Rectal smooth muscle tissue (tissue), 1 donor: ENCODE measurements at regions not wholly inside any gene's neighbourhood (a gene's known extent, or its start where the extent isn't known, plus 50 kb on each side); places are given as distances from the start of the nearest gene placed in this dataset.

Experiments
- H3K27ac ChIP-seq: one replicate; pipeline ENCODE4 v1.7.0; 2013; ENCODE audit warnings: low read depth, low read length, inconsistent platforms
- H3K27me3 ChIP-seq: one replicate; pipeline ENCODE4 v1.7.0; 2013; ENCODE audit warnings: low read length; ENCODE audit not compliant: control insufficient read depth, insufficient read depth
- H3K36me3 ChIP-seq: one replicate; pipeline ENCODE4 v1.7.0; 2013; ENCODE audit warnings: low read length; ENCODE audit not compliant: control insufficient read depth, insufficient read depth
- H3K4me1 ChIP-seq: one replicate; pipeline ENCODE4 v1.7.0; 2013; ENCODE audit warnings: low read length; ENCODE audit not compliant: control insufficient read depth, insufficient read depth
- H3K4me3 ChIP-seq: one replicate; pipeline ENCODE4 v1.7.0; 2013; ENCODE audit warnings: low read length
- H3K9ac ChIP-seq: one replicate; pipeline ENCODE4 v1.7.0; 2013; ENCODE audit warnings: low read length

DNA sequence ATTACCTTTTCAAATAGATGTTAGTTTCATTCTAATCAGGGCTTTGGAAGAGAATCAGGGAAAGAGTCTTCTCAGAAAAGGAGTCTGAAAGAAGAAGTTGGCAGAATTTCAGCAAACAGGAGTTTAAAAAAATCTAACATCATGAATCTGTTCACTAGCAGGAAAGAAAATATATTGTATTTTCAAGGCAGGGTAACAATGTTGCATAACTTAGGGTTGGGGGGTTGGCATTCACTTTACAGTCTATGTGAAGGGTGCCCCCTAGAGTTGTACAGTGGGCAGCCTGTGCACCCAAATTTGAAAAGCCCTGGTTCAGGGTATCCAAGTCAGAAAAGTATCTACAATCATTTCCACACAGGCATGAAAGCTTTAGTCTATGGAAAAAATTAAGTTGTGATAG is 348.4 kb upstream of the SLC30A5 start:
- Histone ChIP-seq H3K27me3 (no peaks in the 10 kb centered on the region), H3K36me3 (no peaks in the 10 kb centered on the region), H3K4me1 (no peaks in the 10 kb centered on the region), H3K9ac (no peak overlapping the region), H3K27ac (no peak overlapping the region), H3K4me3 (no peak overlapping the region)

- H3K27ac ChIP-seq: no peak overlapping the region
- H3K27me3 ChIP-seq: no peaks in the 10 kb centered on the region
- no peaks in the 10 kb centered on the region for H3K4me1 ChIP-seq
- no peaks in the 10 kb centered on the region for H3K36me3 ChIP-seq
- H3K9ac ChIP-seq: no peak overlapping the region
- no peak overlapping the region for H3K4me3 ChIP-seq
These were observed 347.6 kb upstream of the SLC30A5 start for GRCh38 chr5:68746220-68746619.

GRCh38 chr5:68746643-68747420 is 347.0 kb upstream of the SLC30A5 start:
- no peak overlapping the region for H3K9ac ChIP-seq
- H3K4me1 ChIP-seq: no peaks in the 10 kb centered on the region
- no peak overlapping the region for H3K27ac ChIP-seq
- no peaks in the 10 kb centered on the region for H3K36me3 ChIP-seq
- no peaks in the 10 kb centered on the region for H3K27me3 ChIP-seq
- H3K4me3 ChIP-seq: no peak overlapping the region

DNA sequence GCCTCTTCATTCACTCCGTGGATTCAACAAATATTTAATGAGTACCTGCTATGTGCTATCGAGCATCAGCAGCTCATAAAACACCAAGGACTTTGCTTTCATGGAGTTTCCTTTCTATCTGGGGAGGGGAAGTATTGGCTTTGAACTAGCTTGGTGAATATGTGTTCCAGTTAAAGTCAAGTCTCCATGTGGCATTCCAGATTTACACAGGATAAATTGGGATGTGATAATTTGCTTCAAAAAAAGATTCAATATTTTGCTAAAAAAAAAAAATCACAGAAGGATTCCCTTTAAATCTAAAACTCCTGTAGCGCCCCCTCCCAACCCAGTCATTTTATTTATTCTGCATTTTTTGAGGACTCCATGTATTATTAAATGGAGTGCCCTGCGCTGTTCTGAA is 346.3 kb upstream of the SLC30A5 start:
- no peak overlapping the region for H3K4me3 ChIP-seq
- H3K9ac ChIP-seq: no peak overlapping the region
- no peak overlapping the region for H3K27ac ChIP-seq
- H3K4me1 ChIP-seq: no peaks in the 10 kb centered on the region
- H3K36me3 ChIP-seq: no peaks in the 10 kb centered on the region
- no peaks in the 10 kb centered on the region for H3K27me3 ChIP-seq

DNA sequence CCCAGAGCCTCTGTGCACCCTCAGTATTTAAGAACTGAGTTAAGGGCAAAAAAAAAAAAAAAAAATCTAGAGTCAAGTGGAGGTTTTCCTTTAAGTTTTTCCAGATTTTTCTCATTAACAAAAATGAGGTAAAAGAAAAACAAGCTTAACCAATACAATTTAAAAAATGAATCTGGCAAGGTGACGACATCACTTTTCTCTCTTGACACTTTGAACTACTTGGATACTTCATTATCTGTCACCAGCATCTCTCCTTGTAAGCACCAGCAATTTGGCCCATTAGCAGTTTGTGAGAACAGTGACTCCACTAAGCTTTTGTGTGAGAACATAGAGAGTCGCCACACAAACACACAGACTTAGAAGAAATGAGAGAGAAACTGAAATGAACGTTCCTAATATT is 345.7 kb upstream of the SLC30A5 start:
- H3K36me3 ChIP-seq: no peaks in the 10 kb centered on the region
- no peak overlapping the region for H3K9ac ChIP-seq
- no peak overlapping the region for H3K27ac ChIP-seq
- no peaks in the 10 kb centered on the region for H3K4me1 ChIP-seq
- no peak overlapping the region for H3K4me3 ChIP-seq
- no peaks in the 10 kb centered on the region for H3K27me3 ChIP-seq

GRCh38 chr5:68749077-68749476 is 344.7 kb upstream of the SLC30A5 start:
- Histone ChIP-seq H3K27me3 (no peaks in the 10 kb centered on the region), H3K4me3 (no peak overlapping the region), H3K9ac (no peak overlapping the region), H3K27ac (no peak overlapping the region), H3K36me3 (no peaks in the 10 kb centered on the region), H3K4me1 (no peaks in the 10 kb centered on the region)

DNA sequence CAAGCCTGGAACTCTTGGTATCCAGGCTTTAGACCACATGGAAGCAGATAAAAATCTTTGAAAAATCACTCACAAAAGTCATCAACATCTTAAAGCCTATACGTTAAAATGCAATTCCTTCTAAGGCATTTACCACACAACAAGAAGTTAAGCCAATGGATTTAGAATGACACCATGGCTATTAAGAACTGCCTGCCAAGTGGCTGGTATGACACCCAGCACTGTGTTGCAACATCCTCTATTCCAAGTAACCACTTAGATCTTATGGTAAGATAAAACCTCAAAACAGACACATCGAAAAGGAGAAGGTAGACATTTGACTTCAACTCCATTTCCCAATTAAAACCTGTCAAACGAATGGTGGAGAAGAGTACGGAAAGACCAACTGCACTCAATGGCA is 344.2 kb upstream of the SLC30A5 start:
- H3K27me3 ChIP-seq: no peaks in the 10 kb centered on the region
- no peak overlapping the region for H3K4me3 ChIP-seq
- H3K4me1 ChIP-seq: no peaks in the 10 kb centered on the region
- H3K36me3 ChIP-seq: no peaks in the 10 kb centered on the region
- H3K9ac ChIP-seq: no peak overlapping the region
- no peak overlapping the region for H3K27ac ChIP-seq

GRCh38 chr5:68751661-68752060 is 342.2 kb upstream of the SLC30A5 start:
- H3K27me3 ChIP-seq: no peaks in the 10 kb centered on the region
- H3K4me3 ChIP-seq: no peak overlapping the region
- H3K9ac ChIP-seq: no peak overlapping the region
- H3K4me1 ChIP-seq: no peaks in the 10 kb centered on the region
- no peaks in the 10 kb centered on the region for H3K36me3 ChIP-seq
- H3K27ac ChIP-seq: no peak overlapping the region

DNA sequence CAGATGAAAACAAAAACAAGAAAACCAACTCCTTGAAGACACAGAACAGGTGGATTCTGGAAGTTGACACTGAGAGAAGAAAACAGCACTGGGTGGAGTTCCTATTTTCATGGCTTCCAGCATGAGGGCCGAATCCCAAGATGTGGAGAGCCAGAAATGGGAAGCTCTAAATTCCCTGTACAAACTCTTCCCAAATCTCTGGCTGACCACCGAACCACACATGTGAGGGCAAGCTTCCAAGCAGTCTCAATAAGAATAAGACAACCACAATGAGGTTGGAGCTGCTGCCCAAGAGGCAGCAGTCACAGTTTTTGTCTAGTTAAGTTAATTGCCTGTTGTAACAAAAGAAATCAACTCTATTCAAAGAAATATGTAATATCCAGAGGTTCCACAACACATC is 339.3 kb upstream of the SLC30A5 start:
- no peak overlapping the region for H3K27ac ChIP-seq
- no peak overlapping the region for H3K9ac ChIP-seq
- no peaks in the 10 kb centered on the region for H3K36me3 ChIP-seq
- H3K4me3 ChIP-seq: no peak overlapping the region
- no peaks in the 10 kb centered on the region for H3K4me1 ChIP-seq
- H3K27me3 ChIP-seq: no peaks in the 10 kb centered on the region

DNA sequence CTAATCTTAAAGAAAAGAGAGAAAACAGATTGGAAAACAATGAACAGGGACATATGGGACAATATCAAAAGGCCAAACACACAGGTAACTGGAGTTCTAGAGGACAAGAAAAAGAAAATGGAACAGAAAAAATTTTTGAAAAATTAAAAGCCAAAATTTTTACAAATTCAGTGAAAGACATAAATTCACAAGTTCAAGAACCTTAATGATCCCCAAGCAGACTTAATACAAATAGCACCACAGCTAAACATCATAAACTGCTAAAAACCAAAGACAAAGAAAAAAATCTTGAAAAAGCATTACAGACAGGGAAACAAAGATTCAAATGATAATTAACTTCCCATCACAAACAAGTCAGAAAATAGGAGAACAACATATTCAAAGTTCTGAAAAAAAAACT is 338.5 kb upstream of the SLC30A5 start:
- H3K4me3 ChIP-seq: no peak overlapping the region
- H3K4me1 ChIP-seq: no peaks in the 10 kb centered on the region
- H3K27ac ChIP-seq: no peak overlapping the region
- H3K36me3 ChIP-seq: no peaks in the 10 kb centered on the region
- H3K27me3 ChIP-seq: no peaks in the 10 kb centered on the region
- H3K9ac ChIP-seq: no peak overlapping the region

GRCh38 chr5:68757006-68757405 is 336.8 kb upstream of the SLC30A5 start:
- Histone ChIP-seq H3K4me3 (no peak overlapping the region), H3K27ac (no peak overlapping the region), H3K27me3 (no peaks in the 10 kb centered on the region), H3K4me1 (no peaks in the 10 kb centered on the region), H3K36me3 (no peaks in the 10 kb centered on the region), H3K9ac (no peak overlapping the region)

- Histone ChIP-seq H3K36me3 (no peaks in the 10 kb centered on the region), H3K4me3 (no peak overlapping the region), H3K4me1 (no peaks in the 10 kb centered on the region), H3K27me3 (no peaks in the 10 kb centered on the region), H3K27ac (no peak overlapping the region), H3K9ac (no peak overlapping the region)
These were observed 336.1 kb upstream of the SLC30A5 start for GRCh38 chr5:68757626-68758212.

DNA sequence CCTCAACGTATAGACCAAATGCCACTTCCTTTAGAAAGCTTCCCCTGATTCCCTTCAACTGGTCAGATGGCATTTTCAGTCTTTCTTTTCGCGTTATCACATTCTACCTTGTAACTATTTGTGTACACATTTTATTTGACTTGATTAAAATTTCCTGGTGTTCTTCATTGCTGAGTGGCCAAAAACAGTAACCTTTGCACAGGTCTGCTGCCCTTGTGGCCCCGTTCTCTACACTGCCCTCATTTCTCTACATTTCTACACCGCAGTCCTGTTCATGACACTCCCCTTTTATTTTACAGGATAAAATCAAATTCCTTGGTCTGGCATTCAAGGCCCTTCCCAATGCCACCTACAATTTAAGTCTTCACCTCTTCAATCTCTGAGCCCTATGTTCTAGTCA is 334.2 kb upstream of the SLC30A5 start:
- Histone ChIP-seq H3K27me3 (no peaks in the 10 kb centered on the region), H3K4me1 (no peaks in the 10 kb centered on the region), H3K27ac (no peak overlapping the region), H3K36me3 (no peaks in the 10 kb centered on the region), H3K4me3 (no peak overlapping the region), H3K9ac (no peak overlapping the region)
